GM12878 (cell line): ENCODE measurements at regions not wholly inside any gene's neighbourhood (a gene's known extent, or its start where the extent isn't known, plus 50 kb on each side); places are given as distances from the start of the nearest gene placed in this dataset.
"Not testable (repeated sequence)": the region's sequence is repeated elsewhere in the genome, so short reads cannot be mapped to it uniquely, and the experiment has no call there.

Source experiments
- ATAC-seq: fragments of 200-7000 bp; cut with Tn5 transposase; 3 replicates; pipeline ENCODE4 v1.9.1; 2020; ENCODE audit warnings: mild to moderate bottlenecking, moderate library complexity
- BruUV-seq: library from RNA; stranded (reverse); fragments of 400-500 nt; replicated peaks from 2 replicates; lab custom pipeline; 2021; lab: Mats Ljungman, UMichigan
- CTCF ChIA-PET: fragments of 300-600 bp; sonication (Branson Sonifier 250); formaldehyde crosslinking; extraction: SDS; loops from one replicate; lab custom pipeline; 2021; ENCODE audit warnings: inconsistent platforms; lab: Yijun Ruan, JAX
- POLR2A ChIA-PET: fragments of 350-600 bp; formaldehyde crosslinking; extraction: SDS; loops from one replicate; lab custom pipeline; 2021; ENCODE audit warnings: inconsistent platforms; lab: Charles Lee
- RAD21 ChIA-PET: fragments of 300-600 bp; sonication (Branson Sonifier 250); formaldehyde crosslinking; loops from one replicate; lab custom pipeline; 2023; ENCODE audit warnings: antibody characterized with exemption; ENCODE audit not compliant: unreplicated experiment; lab: Charles Lee
- SMC1A ChIA-PET: fragments of 300-600 bp; sonication (Branson Sonifier 250); formaldehyde crosslinking; loops from one replicate; lab custom pipeline; 2023; ENCODE audit not compliant: unreplicated experiment, uncharacterized antibody; lab: Charles Lee
- DNase-seq: peaks from one replicate; pipeline ENCODE4 v3.0.0-alpha.2; 2011; ENCODE audit warnings: low read depth, low spot score
- FAIRE-seq: peaks from 3 replicates; lab custom pipeline; 2011; peaks lifted over from hg19 to GRCh38; lab: Jason Lieb, UNC
- H2AFZ ChIP-seq: 2 replicates; pipeline ENCODE4 v1.6.0; 2011; ENCODE audit warnings: low read depth, low read length, control low read depth; ENCODE audit not compliant: control insufficient read depth
- H3K27ac ChIP-seq: 2 replicates; pipeline ENCODE4 v1.5.1; 2011; ENCODE audit warnings: control low read depth; ENCODE audit not compliant: control insufficient read depth, insufficient read depth
- H3K27me3 ChIP-seq, 2 experiments: replicated peaks in 1 of 2; 2 replicates each; pipeline versions ENCODE4 v1.6.0 to v1.6.1; 2011; ENCODE audit warnings: low read length in 1 of 2; ENCODE audit not compliant: control insufficient read depth in 2 of 2, insufficient read depth in 2 of 2
- H3K36me3 ChIP-seq, 2 experiments: 2 replicates each; pipeline ENCODE4 v1.5.1; 2011; ENCODE audit warnings: low read length in 1 of 2; ENCODE audit not compliant: control insufficient read depth in 2 of 2, insufficient read depth in 2 of 2
- H3K4me1 ChIP-seq: 2 replicates; pipeline ENCODE4 v1.6.1; 2011; ENCODE audit warnings: mild to moderate bottlenecking, low read length, moderate library complexity, mixed read lengths; ENCODE audit not compliant: control insufficient read depth, insufficient read depth
- H3K4me2 ChIP-seq: 2 replicates; pipeline ENCODE4 v1.6.0; 2011; ENCODE audit warnings: control low read depth; ENCODE audit not compliant: control insufficient read depth, insufficient read depth
- H3K4me3 ChIP-seq: fragments of 200-600 bp; sonication (generic); 2 replicates; pipeline ENCODE4 v1.5.1; 2016
- H3K79me2 ChIP-seq: 2 replicates; pipeline ENCODE4 v1.6.0; 2011; ENCODE audit warnings: low read length; ENCODE audit not compliant: control insufficient read depth, insufficient read depth
- H3K9ac ChIP-seq: 2 replicates; pipeline ENCODE4 v1.8.0; 2011; ENCODE audit warnings: low read length, control low read depth, mixed read lengths; ENCODE audit not compliant: control insufficient read depth, insufficient read depth
- H3K9me3 ChIP-seq: replicated peaks from 3 replicates; pipeline ENCODE4 v1.5.1; 2011; ENCODE audit warnings: mild to moderate bottlenecking, low read length; ENCODE audit not compliant: control insufficient read depth, insufficient read depth
- H4K20me1 ChIP-seq: 2 replicates; pipeline ENCODE4 v1.6.0; 2011; ENCODE audit not compliant: control insufficient read depth, insufficient read depth
- WGBS: methylation state at CpG from one replicate; pipeline ENCODE4 v1.1.6; 2016; ENCODE audit warnings: low lambda C conversion rate; ENCODE audit not compliant: insufficient replicate concordance, insufficient coverage; ENCODE audit errors: missing lambda C conversion rate; 5-methylcytosine and 5-hydroxymethylcytosine counted together
- in situ Hi-C: fragments of 300-500 bp; cut with MboI; formaldehyde crosslinking; loops from 9 replicates; pipeline ENCODE4 v1.14.3; 2018; ENCODE audit warnings: mixed read lengths
- intact Hi-C: fragments of 100-400 bp; cut with micrococcal nuclease; formaldehyde crosslinking; loops from one replicate; pipeline ENCODE4 v1.14.2; 2022; ENCODE audit not compliant: unreplicated experiment

GRCh38 chr9:42325561-42325960 is 142.1 kb downstream of the SPATA31A6 start:
- WGBS, result 0% methylated on average over 2 of the region's 2 CpGs
- H3K27me3 ChIP-seq, RAD21 ChIA-PET, BruUV-seq, H3K4me2 ChIP-seq, H3K9ac ChIP-seq, H4K20me1 ChIP-seq, intact Hi-C loops, H3K4me1 ChIP-seq, H3K36me3 ChIP-seq, H3K79me2 ChIP-seq, CTCF ChIA-PET, H3K4me3 ChIP-seq, FAIRE-seq, H2AFZ ChIP-seq, ATAC-seq, POLR2A ChIA-PET, H3K27ac ChIP-seq, SMC1A ChIA-PET, H3K9me3 ChIP-seq, DNase-seq: not testable (repeated sequence)
- in situ Hi-C loops, result loop anchor here (25.0 kb wide), 1 partner anchor 112 kb away; no protein-coding TSS in a partner anchor

GRCh38 chr9:42326482-42326881 is 143.0 kb downstream of the SPATA31A6 start:
- in situ Hi-C loops, result loop anchor here (25.0 kb wide), 1 partner anchor 111 kb away; no protein-coding TSS in a partner anchor
- DNase-seq, H3K4me3 ChIP-seq, POLR2A ChIA-PET, H3K9me3 ChIP-seq, H3K27ac ChIP-seq, H3K79me2 ChIP-seq, intact Hi-C loops, H4K20me1 ChIP-seq, RAD21 ChIA-PET, H3K4me2 ChIP-seq, SMC1A ChIA-PET, CTCF ChIA-PET, H3K36me3 ChIP-seq, H2AFZ ChIP-seq, H3K9ac ChIP-seq, FAIRE-seq, ATAC-seq, BruUV-seq, H3K4me1 ChIP-seq, H3K27me3 ChIP-seq: not testable (repeated sequence)
- WGBS, result 23% methylated on average over 1 of the region's 2 CpGs

GRCh38 chr9:42335342-42335741 is 151.9 kb downstream of the SPATA31A6 start:
- H3K27ac ChIP-seq, H3K4me3 ChIP-seq, DNase-seq, FAIRE-seq, SMC1A ChIA-PET, H3K4me1 ChIP-seq, RAD21 ChIA-PET, ATAC-seq, H3K79me2 ChIP-seq, H4K20me1 ChIP-seq, POLR2A ChIA-PET, H3K36me3 ChIP-seq, H2AFZ ChIP-seq, CTCF ChIA-PET, intact Hi-C loops, BruUV-seq, H3K27me3 ChIP-seq, H3K4me2 ChIP-seq, H3K9ac ChIP-seq, H3K9me3 ChIP-seq: not testable (repeated sequence)
- in situ Hi-C loops, result loop anchor here (25.0 kb wide), 1 partner anchor 102 kb away; no protein-coding TSS in a partner anchor

GRCh38 chr9:42335984-42336657 is 152.7 kb downstream of the SPATA31A6 start:
- SMC1A ChIA-PET, H3K4me2 ChIP-seq, H3K9ac ChIP-seq, RAD21 ChIA-PET, DNase-seq, H2AFZ ChIP-seq, intact Hi-C loops, H3K36me3 ChIP-seq, CTCF ChIA-PET, H3K4me1 ChIP-seq, POLR2A ChIA-PET, FAIRE-seq, H4K20me1 ChIP-seq, H3K27ac ChIP-seq, H3K27me3 ChIP-seq, ATAC-seq, BruUV-seq, H3K4me3 ChIP-seq, H3K79me2 ChIP-seq, H3K9me3 ChIP-seq: not testable (repeated sequence)
- in situ Hi-C loops, result loop anchor here (25.0 kb wide), 1 partner anchor 101 kb away; no protein-coding TSS in a partner anchor
- WGBS, result 39% methylated on average over 7 of the region's 7 CpGs
